ENCODE measurements at regions not wholly inside any gene's neighbourhood (a gene's known extent, or its start where the extent isn't known, plus 50 kb on each side); places are given as distances from the start of the nearest gene placed in this dataset.

- TF ChIP-seq ZNF138 (CRISPR knock-in tag; conservative IDR thresholded peaks at IDR 0.05) = no peak
- no peak for TF ChIP-seq STAT6 (CRISPR knock-in tag; conservative IDR thresholded peaks at IDR 0.05; ENCODE audit: low read depth)
- no peak for TF ChIP-seq TP53 (CRISPR knock-in tag; IDR thresholded peaks at IDR 0.05)
- TF ChIP-seq CTCF (IDR thresholded peaks at IDR 0.05) = no peak
These were observed 390.3 kb upstream of the PCDH15 start for GRCh38 chr10:55191236-55191860.

Data from WTC11 (cell line).